WTC11 (cell line): ENCODE measurements at regions not wholly inside any gene's neighbourhood (a gene's known extent, or its start where the extent isn't known, plus 50 kb on each side); places are given as distances from the start of the nearest gene placed in this dataset.

Source experiments
- ATAC-seq: fragments of 200-7000 bp; cut with Tn5 transposase; 2 replicates; pipeline ENCODE4 v1.10.0; 2021; ENCODE audit warnings: mild to moderate bottlenecking, moderate library complexity
- CTCF ChIA-PET: fragments of 300-600 bp; sonication (Branson Sonifier 250); formaldehyde crosslinking; loops from one replicate; lab custom pipeline; 2021; ENCODE audit warnings: antibody characterized with exemption; lab: Charles Lee
- POLR2A ChIA-PET: fragments of 350-600 bp; sonication (Branson Sonifier 250); formaldehyde crosslinking; loops from one replicate; lab custom pipeline; 2021; ENCODE audit warnings: antibody characterized with exemption; lab: Charles Lee
- DNase-seq: peaks from one replicate; pipeline ENCODE4 v3.0.0; 2021; ENCODE audit warnings: low spot score
- H3K27ac Mint-ChIP-seq: 2 replicates; pipeline ENCODE4 v1.8.0; 2021; ENCODE audit warnings: mixed read lengths
- H3K27me3 Mint-ChIP-seq: 2 replicates; pipeline ENCODE4 v1.8.0; 2021; ENCODE audit warnings: low read depth, mild to moderate bottlenecking, moderate library complexity, mixed read lengths
- H3K36me3 Mint-ChIP-seq: 2 replicates; pipeline ENCODE4 v1.8.0; 2021; ENCODE audit warnings: mixed read lengths
- H3K4me1 Mint-ChIP-seq: 2 replicates; pipeline ENCODE4 v1.8.0; 2022; ENCODE audit warnings: mixed read lengths
- H3K4me3 Mint-ChIP-seq: 2 replicates; pipeline ENCODE4 v1.8.0; 2021; ENCODE audit warnings: mild to moderate bottlenecking, moderate library complexity, mixed read lengths
- H3K9me3 Mint-ChIP-seq: 2 replicates; pipeline ENCODE4 v1.8.0; 2021; ENCODE audit warnings: mixed read lengths
- ATF1 ChIP-seq: sonication (generic); formaldehyde crosslinking; IDR thresholded peaks from 2 replicates; pipeline ENCODE4 v1.8.1; 2023; ENCODE audit warnings: mild to moderate bottlenecking, moderate library complexity, missing genetic modification reagents
- MXD4 ChIP-seq: fragments of 250-450 bp; sonication (Bioruptor Pico); IDR thresholded peaks from 2 replicates; pipeline ENCODE4 v1.8.0; 2021; ENCODE audit warnings: mild to moderate bottlenecking, moderate library complexity, borderline replicate concordance
- NR1H2 ChIP-seq: sonication (generic); formaldehyde crosslinking; IDR thresholded peaks from 2 replicates; pipeline ENCODE4 v1.9.0; 2021; ENCODE audit warnings: mild to moderate bottlenecking, moderate library complexity, missing genetic modification reagents
- NR2C2 ChIP-seq: sonication (generic); formaldehyde crosslinking; IDR thresholded peaks from 2 replicates; pipeline ENCODE4 v1.8.0; 2022; ENCODE audit warnings: mild to moderate bottlenecking, missing genetic modification reagents
- RELA ChIP-seq: sonication (generic); formaldehyde crosslinking; IDR thresholded peaks from 2 replicates; pipeline ENCODE4 v1.8.1; 2022; ENCODE audit warnings: missing genetic modification reagents, mild to moderate bottlenecking, borderline replicate concordance
- RORB ChIP-seq: fragments of 250-450 bp; sonication (Bioruptor Pico); IDR thresholded peaks from 2 replicates; pipeline ENCODE4 v1.9.0; 2021; ENCODE audit warnings: mild to moderate bottlenecking
- SMAD4 ChIP-seq: sonication (generic); formaldehyde crosslinking; IDR thresholded peaks from 2 replicates; pipeline ENCODE4 v1.8.0; 2022; ENCODE audit warnings: mild to moderate bottlenecking, missing genetic modification reagents
- TCF7 ChIP-seq: sonication (generic); formaldehyde crosslinking; IDR thresholded peaks from 2 replicates; pipeline ENCODE4 v1.8.0; 2022; ENCODE audit warnings: mild to moderate bottlenecking, low read depth, missing genetic modification reagents, moderate library complexity
- TEAD1 ChIP-seq: sonication (generic); formaldehyde crosslinking; IDR thresholded peaks from 2 replicates; pipeline ENCODE4 v1.8.0; 2022; ENCODE audit warnings: mild to moderate bottlenecking, missing genetic modification reagents
- ZNF138 ChIP-seq: sonication (generic); formaldehyde crosslinking; conservative IDR thresholded peaks from 2 replicates; pipeline ENCODE4 v1.8.1; 2022; ENCODE audit warnings: mild to moderate bottlenecking, moderate library complexity, missing genetic modification reagents
- ZNF219 ChIP-seq: sonication (generic); formaldehyde crosslinking; IDR thresholded peaks from 2 replicates; pipeline ENCODE4 v1.8.0; 2023; ENCODE audit warnings: missing genetic modification reagents, mild to moderate bottlenecking, borderline replicate concordance
- ZNF263 ChIP-seq: sonication (generic); formaldehyde crosslinking; IDR thresholded peaks from 2 replicates; pipeline ENCODE4 v1.8.1; 2022; ENCODE audit warnings: low read depth, mild to moderate bottlenecking, moderate library complexity, missing genetic modification reagents
- ZNF317 ChIP-seq: sonication (generic); formaldehyde crosslinking; IDR thresholded peaks from 2 replicates; pipeline ENCODE4 v1.8.1; 2023; ENCODE audit warnings: low read depth, mild to moderate bottlenecking, moderate library complexity, missing genetic modification reagents, borderline replicate concordance
- ZNF396 ChIP-seq: fragments of 250-450 bp; sonication (Bioruptor Pico); IDR thresholded peaks from 2 replicates; pipeline ENCODE4 v1.8.0; 2021; ENCODE audit warnings: mild to moderate bottlenecking, moderate library complexity, borderline replicate concordance
- TF ChIP-seq, protein P1 (sequence below): sonication (generic); formaldehyde crosslinking; IDR thresholded peaks from 2 replicates; pipeline ENCODE4 v1.8.1; 2023; ENCODE audit warnings: mild to moderate bottlenecking, missing genetic modification reagents, moderate library complexity
- TF ChIP-seq, protein P2 (sequence below): sonication (generic); formaldehyde crosslinking; IDR thresholded peaks from 2 replicates; pipeline ENCODE4 v1.8.0; 2022; ENCODE audit warnings: mild to moderate bottlenecking, missing genetic modification reagents
- TF ChIP-seq, protein P3 (sequence below): sonication (generic); formaldehyde crosslinking; IDR thresholded peaks from 2 replicates; pipeline ENCODE4 v1.8.1; 2022; ENCODE audit warnings: low read depth, missing genetic modification reagents, borderline replicate concordance
- TF ChIP-seq, protein P4 (sequence below): sonication (generic); formaldehyde crosslinking; IDR thresholded peaks from 2 replicates; pipeline ENCODE4 v1.8.1; 2022; ENCODE audit warnings: missing genetic modification reagents, borderline replicate concordance
- TF ChIP-seq, protein P5 (sequence below): sonication (generic); formaldehyde crosslinking; IDR thresholded peaks from 2 replicates; pipeline ENCODE4 v1.8.0; 2023; ENCODE audit warnings: missing genetic modification reagents
- TF ChIP-seq, protein P6 (sequence below): sonication (generic); formaldehyde crosslinking; IDR thresholded peaks from 2 replicates; pipeline ENCODE4 v1.8.0; 2022; ENCODE audit warnings: mild to moderate bottlenecking, missing genetic modification reagents
- TF ChIP-seq, protein P7 (sequence below): fragments of 200-600 bp; IDR thresholded peaks from 2 replicates; pipeline ENCODE4 v1.8.0; 2022; ENCODE audit warnings: antibody characterized with exemption

DNA sequence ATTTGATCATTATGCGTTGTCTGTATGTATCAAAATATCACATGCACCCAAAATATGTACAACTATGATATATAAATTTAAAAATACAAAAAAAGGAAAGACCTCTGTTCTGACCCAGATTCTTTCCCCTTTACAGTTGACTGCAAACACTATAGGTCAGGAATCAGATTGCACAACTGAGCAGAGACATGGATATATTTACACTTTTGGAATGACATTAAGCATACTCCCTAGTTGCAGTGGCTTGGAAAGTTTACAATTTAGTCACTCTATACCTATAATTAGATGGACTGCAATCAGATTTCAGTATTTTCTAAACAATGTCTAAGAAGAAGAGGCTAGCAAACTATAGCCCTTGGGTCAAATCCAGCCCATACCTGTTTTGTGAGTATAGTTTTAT lies 98.5 kb upstream of the INPP4B start (continued):
- TF ChIP-seq TEAD1, result no peak

DNA sequence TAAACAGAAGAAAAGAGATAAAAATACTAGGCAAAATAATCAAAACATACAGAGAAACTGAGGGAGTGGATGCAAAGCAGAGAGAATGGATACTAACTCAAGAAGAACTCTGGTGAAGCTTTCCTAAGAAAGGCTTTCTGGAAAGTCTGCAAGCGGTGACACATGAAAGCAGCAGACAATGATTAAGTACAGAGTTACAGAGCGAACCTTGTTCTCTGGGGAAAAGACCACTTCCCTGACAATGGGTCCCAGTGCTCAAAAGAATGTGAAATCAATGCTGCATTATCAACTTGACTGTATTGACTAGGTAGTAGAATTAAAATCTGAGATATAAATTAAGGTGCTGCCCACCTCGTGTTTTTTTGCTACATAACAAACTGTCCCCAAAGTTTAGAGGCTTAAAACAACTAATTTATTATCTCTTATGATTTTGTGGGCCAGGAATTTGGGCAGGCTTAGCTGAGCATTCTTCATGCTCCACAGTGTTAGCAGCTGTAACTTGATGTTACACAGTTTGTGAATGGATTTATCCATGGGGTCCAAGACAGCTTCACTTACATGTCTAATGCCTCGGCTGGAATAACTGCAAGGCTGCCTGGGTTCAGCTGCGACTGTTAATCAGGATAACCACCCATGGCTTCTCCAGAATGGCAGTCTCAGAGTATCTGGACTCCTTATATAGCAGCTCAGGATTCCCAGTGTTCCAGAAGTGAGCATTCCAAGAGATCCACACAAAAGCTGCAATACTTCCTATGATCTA lies 106.9 kb upstream of the INPP4B start:
- CTCF ChIA-PET, result interaction anchor here (0.5 kb wide), 1 partner anchor 240 kb away, joined by 4 read pairs; no protein-coding TSS in a partner anchor
- DNase-seq (no peak), ATAC-seq (no peak)
- Mint-ChIP-seq H3K36me3 (peaks cover 9% of the 10 kb centered on the region), H3K9me3 (peaks cover 15% of the 10 kb centered on the region), H3K27me3 (no peaks in the 10 kb centered on the region; the same call in 1 of the 2 replicates), H3K4me3 (no peak overlapping the region), H3K27ac (no peak overlapping the region), H3K4me1 (peaks cover 4% of the 10 kb centered on the region)
- TF ChIP-seq ZNF219, result no peak
- no peak for TF ChIP-seq NR2C2 (CRISPR knock-in tag)
- TF ChIP-seq, protein P1, sequence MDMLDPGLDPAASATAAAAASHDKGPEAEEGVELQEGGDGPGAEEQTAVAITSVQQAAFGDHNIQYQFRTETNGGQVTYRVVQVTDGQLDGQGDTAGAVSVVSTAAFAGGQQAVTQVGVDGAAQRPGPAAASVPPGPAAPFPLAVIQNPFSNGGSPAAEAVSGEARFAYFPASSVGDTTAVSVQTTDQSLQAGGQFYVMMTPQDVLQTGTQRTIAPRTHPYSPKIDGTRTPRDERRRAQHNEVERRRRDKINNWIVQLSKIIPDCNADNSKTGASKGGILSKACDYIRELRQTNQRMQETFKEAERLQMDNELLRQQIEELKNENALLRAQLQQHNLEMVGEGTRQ (CRISPR knock-in tag), result no peak
- no peak for TF ChIP-seq TCF7 (CRISPR knock-in tag)
- TF ChIP-seq RELA (CRISPR knock-in tag), result no peak
- TF ChIP-seq, protein P2, sequence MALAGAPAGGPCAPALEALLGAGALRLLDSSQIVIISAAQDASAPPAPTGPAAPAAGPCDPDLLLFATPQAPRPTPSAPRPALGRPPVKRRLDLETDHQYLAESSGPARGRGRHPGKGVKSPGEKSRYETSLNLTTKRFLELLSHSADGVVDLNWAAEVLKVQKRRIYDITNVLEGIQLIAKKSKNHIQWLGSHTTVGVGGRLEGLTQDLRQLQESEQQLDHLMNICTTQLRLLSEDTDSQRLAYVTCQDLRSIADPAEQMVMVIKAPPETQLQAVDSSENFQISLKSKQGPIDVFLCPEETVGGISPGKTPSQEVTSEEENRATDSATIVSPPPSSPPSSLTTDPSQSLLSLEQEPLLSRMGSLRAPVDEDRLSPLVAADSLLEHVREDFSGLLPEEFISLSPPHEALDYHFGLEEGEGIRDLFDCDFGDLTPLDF (CRISPR knock-in tag), result no peak
- TF ChIP-seq, protein P3, sequence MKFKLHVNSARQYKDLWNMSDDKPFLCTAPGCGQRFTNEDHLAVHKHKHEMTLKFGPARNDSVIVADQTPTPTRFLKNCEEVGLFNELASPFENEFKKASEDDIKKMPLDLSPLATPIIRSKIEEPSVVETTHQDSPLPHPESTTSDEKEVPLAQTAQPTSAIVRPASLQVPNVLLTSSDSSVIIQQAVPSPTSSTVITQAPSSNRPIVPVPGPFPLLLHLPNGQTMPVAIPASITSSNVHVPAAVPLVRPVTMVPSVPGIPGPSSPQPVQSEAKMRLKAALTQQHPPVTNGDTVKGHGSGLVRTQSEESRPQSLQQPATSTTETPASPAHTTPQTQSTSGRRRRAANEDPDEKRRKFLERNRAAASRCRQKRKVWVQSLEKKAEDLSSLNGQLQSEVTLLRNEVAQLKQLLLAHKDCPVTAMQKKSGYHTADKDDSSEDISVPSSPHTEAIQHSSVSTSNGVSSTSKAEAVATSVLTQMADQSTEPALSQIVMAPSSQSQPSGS, result no peak
- no peak for TF ChIP-seq ZNF263
- no peak for TF ChIP-seq ATF1 (CRISPR knock-in tag)
- TF ChIP-seq, protein P4, sequence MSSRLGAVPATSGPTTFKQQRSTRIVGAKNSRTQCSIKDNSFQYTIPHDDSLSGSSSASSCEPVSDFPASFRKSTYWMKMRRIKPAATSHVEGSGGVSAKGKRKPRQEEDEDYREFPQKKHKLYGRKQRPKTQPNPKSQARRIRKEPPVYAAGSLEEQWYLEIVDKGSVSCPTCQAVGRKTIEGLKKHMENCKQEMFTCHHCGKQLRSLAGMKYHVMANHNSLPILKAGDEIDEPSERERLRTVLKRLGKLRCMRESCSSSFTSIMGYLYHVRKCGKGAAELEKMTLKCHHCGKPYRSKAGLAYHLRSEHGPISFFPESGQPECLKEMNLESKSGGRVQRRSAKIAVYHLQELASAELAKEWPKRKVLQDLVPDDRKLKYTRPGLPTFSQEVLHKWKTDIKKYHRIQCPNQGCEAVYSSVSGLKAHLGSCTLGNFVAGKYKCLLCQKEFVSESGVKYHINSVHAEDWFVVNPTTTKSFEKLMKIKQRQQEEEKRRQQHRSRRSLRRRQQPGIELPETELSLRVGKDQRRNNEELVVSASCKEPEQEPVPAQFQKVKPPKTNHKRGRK, result no peak
- no peak for TF ChIP-seq ZNF317
- TF ChIP-seq NR1H2 (CRISPR knock-in tag), result no peak
- TF ChIP-seq RORB, result no peak
- TF ChIP-seq, protein P5, sequence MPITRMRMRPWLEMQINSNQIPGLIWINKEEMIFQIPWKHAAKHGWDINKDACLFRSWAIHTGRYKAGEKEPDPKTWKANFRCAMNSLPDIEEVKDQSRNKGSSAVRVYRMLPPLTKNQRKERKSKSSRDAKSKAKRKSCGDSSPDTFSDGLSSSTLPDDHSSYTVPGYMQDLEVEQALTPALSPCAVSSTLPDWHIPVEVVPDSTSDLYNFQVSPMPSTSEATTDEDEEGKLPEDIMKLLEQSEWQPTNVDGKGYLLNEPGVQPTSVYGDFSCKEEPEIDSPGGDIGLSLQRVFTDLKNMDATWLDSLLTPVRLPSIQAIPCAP, result no peak
- POLR2A ChIA-PET, result no interaction called here

DNA sequence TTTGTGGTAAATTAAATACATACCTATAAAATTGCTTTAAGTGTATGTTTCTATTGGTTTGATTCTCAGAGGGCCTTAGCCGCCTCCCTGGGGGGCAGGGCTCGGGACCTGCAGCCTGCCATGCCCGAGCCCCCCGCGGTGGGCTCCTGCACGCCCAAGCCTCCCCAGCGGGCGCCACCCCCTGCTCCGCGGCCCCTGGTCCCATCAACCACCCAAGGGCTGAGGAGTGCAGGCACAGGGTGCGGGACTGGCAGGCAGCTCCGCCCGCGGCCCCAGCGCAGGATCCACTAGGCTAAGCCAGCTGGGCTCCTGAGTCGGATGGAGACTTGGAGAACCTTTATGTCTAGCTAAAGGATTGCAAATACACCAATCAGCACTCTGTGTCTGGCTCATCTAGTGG lies 108.3 kb upstream of the INPP4B start:
- POLR2A ChIA-PET, result no interaction called here
- Mint-ChIP-seq H3K4me3 (no peak overlapping the region), H3K36me3 (peaks cover 9% of the 10 kb centered on the region), H3K27ac (no peak overlapping the region), H3K27me3 (no peaks in the 10 kb centered on the region; the same call in 1 of the 2 replicates), H3K9me3 (peaks cover 15% of the 10 kb centered on the region), H3K4me1 (peaks cover 8% of the 10 kb centered on the region)
- CTCF ChIA-PET, result interaction anchor here (0.8 kb wide), 1 partner anchor 31 kb away, joined by 3 read pairs; no protein-coding TSS in a partner anchor
- TF ChIP-seq ZNF138 (CRISPR knock-in tag), result no peak
- no peak for TF ChIP-seq ZNF396 (CRISPR knock-in tag)
- TF ChIP-seq, protein P6, sequence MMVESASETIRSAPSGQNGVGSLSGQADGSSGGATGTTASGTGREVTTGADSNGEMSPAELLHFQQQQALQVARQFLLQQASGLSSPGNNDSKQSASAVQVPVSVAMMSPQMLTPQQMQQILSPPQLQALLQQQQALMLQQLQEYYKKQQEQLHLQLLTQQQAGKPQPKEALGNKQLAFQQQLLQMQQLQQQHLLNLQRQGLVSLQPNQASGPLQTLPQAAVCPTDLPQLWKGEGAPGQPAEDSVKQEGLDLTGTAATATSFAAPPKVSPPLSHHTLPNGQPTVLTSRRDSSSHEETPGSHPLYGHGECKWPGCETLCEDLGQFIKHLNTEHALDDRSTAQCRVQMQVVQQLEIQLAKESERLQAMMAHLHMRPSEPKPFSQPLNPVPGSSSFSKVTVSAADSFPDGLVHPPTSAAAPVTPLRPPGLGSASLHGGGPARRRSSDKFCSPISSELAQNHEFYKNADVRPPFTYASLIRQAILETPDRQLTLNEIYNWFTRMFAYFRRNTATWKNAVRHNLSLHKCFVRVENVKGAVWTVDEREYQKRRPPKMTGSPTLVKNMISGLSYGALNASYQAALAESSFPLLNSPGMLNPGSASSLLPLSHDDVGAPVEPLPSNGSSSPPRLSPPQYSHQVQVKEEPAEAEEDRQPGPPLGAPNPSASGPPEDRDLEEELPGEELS (CRISPR knock-in tag), result no peak
- TF ChIP-seq, protein P7, sequence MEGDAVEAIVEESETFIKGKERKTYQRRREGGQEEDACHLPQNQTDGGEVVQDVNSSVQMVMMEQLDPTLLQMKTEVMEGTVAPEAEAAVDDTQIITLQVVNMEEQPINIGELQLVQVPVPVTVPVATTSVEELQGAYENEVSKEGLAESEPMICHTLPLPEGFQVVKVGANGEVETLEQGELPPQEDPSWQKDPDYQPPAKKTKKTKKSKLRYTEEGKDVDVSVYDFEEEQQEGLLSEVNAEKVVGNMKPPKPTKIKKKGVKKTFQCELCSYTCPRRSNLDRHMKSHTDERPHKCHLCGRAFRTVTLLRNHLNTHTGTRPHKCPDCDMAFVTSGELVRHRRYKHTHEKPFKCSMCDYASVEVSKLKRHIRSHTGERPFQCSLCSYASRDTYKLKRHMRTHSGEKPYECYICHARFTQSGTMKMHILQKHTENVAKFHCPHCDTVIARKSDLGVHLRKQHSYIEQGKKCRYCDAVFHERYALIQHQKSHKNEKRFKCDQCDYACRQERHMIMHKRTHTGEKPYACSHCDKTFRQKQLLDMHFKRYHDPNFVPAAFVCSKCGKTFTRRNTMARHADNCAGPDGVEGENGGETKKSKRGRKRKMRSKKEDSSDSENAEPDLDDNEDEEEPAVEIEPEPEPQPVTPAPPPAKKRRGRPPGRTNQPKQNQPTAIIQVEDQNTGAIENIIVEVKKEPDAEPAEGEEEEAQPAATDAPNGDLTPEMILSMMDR, result no peak
- no peak for TF ChIP-seq SMAD4 (CRISPR knock-in tag)
- TF ChIP-seq MXD4, result no peak
- DNase-seq, result no peak
- ATAC-seq, result no peak
